ES-I3 (cell line): ENCODE measurements at regions not wholly inside any gene's neighbourhood (a gene's known extent, or its start where the extent isn't known, plus 50 kb on each side); places are given as distances from the start of the nearest gene placed in this dataset.

Experiments
- H3K36me3 ChIP-seq: 2 replicates; pipeline ENCODE4 v1.6.1; 2013; ENCODE audit warnings: mild to moderate bottlenecking, low read length, control low read depth, moderate library complexity; ENCODE audit not compliant: insufficient read depth
- H3K4me1 ChIP-seq: 2 replicates; pipeline ENCODE4 v1.6.1; 2013; ENCODE audit warnings: mild to moderate bottlenecking, control low read depth, low read length; ENCODE audit not compliant: insufficient read depth
- H3K9ac ChIP-seq: 2 replicates; pipeline ENCODE4 v1.6.1; 2013; ENCODE audit warnings: low read depth, mild to moderate bottlenecking, low read length, moderate library complexity
- H3K9me3 ChIP-seq: 2 replicates; pipeline ENCODE4 v1.6.1; 2013; ENCODE audit warnings: mild to moderate bottlenecking, low read length, moderate library complexity; ENCODE audit not compliant: control insufficient read depth, insufficient read depth

- Histone ChIP-seq H3K9me3 (no peaks in the 10 kb centered on the region), H3K36me3 (no peaks in the 10 kb centered on the region), H3K9ac (no peak overlapping the region), H3K4me1 (peaks cover 3% of the 10 kb centered on the region; the same call in 1 of the 2 replicates)
Measured at GRCh38 chr10:8431511-8431910, 377.0 kb downstream of the GATA3 start.

GRCh38 chr10:8435186-8436055, 380.9 kb downstream of the GATA3 start:
- H3K36me3 ChIP-seq = no peaks in the 10 kb centered on the region
- H3K9me3 ChIP-seq = no peaks in the 10 kb centered on the region
- no peak overlapping the region for H3K9ac ChIP-seq

GRCh38 chr10:8437896-8438295, 383.4 kb downstream of the GATA3 start:
- Histone ChIP-seq H3K9ac (no peak overlapping the region), H3K9me3 (no peaks in the 10 kb centered on the region), H3K4me1 (no peaks in the 10 kb centered on the region), H3K36me3 (no peaks in the 10 kb centered on the region)

More at GRCh38 chr10:8435186-8436055, 380.9 kb downstream of the GATA3 start:
- no peaks in the 10 kb centered on the region for H3K4me1 ChIP-seq

- H3K9ac ChIP-seq = no peak overlapping the region
- no peaks in the 10 kb centered on the region for H3K36me3 ChIP-seq
- H3K9me3 ChIP-seq = no peaks in the 10 kb centered on the region
- no peaks in the 10 kb centered on the region for H3K4me1 ChIP-seq
Measured at GRCh38 chr10:8438603-8439002, 384.1 kb downstream of the GATA3 start.

- H3K4me1 ChIP-seq = no peaks in the 10 kb centered on the region
- no peaks in the 10 kb centered on the region for H3K9me3 ChIP-seq
- no peaks in the 10 kb centered on the region for H3K36me3 ChIP-seq
- no peak overlapping the region for H3K9ac ChIP-seq
Measured at GRCh38 chr10:8439040-8439439, 384.6 kb downstream of the GATA3 start.

GRCh38 chr10:8444630-8445029, 390.1 kb downstream of the GATA3 start:
- Histone ChIP-seq H3K9ac (no peak overlapping the region), H3K9me3 (no peaks in the 10 kb centered on the region), H3K4me1 (no peaks in the 10 kb centered on the region), H3K36me3 (no peaks in the 10 kb centered on the region)

GRCh38 chr10:8445353-8445752, 390.9 kb downstream of the GATA3 start:
- no peaks in the 10 kb centered on the region for H3K9me3 ChIP-seq
- no peak overlapping the region for H3K9ac ChIP-seq
- no peaks in the 10 kb centered on the region for H3K4me1 ChIP-seq
- no peaks in the 10 kb centered on the region for H3K36me3 ChIP-seq

- no peak overlapping the region for H3K9ac ChIP-seq
- H3K36me3 ChIP-seq = no peaks in the 10 kb centered on the region
- H3K4me1 ChIP-seq = no peaks in the 10 kb centered on the region; the same call in 1 of the 2 replicates
- H3K9me3 ChIP-seq = no peaks in the 10 kb centered on the region; the same call in 1 of the 2 replicates
Measured at GRCh38 chr10:8449909-8450308, 395.4 kb downstream of the GATA3 start.

- H3K9ac ChIP-seq = no peak overlapping the region
- no peaks in the 10 kb centered on the region; the same call in 1 of the 2 replicates for H3K4me1 ChIP-seq
- H3K9me3 ChIP-seq = no peaks in the 10 kb centered on the region; the same call in 1 of the 2 replicates
- H3K36me3 ChIP-seq = no peaks in the 10 kb centered on the region
Measured at GRCh38 chr10:8453587-8453986, 399.1 kb downstream of the GATA3 start.

GRCh38 chr10:8454357-8454756, 399.9 kb downstream of the GATA3 start:
- Histone ChIP-seq H3K9ac (no peak overlapping the region), H3K36me3 (no peaks in the 10 kb centered on the region)

GRCh38 chr10:8455181-8455580, 400.7 kb downstream of the GATA3 start:
- Histone ChIP-seq H3K4me1 (no peaks in the 10 kb centered on the region; the same call in 1 of the 2 replicates), H3K9me3 (no peaks in the 10 kb centered on the region; the same call in 1 of the 2 replicates), H3K9ac (no peak overlapping the region), H3K36me3 (no peaks in the 10 kb centered on the region)

More at GRCh38 chr10:8454357-8454756, 399.9 kb downstream of the GATA3 start:
- Histone ChIP-seq H3K4me1 (no peaks in the 10 kb centered on the region; the same call in 1 of the 2 replicates), H3K9me3 (no peaks in the 10 kb centered on the region; the same call in 1 of the 2 replicates)

GRCh38 chr10:8456386-8456785, 401.9 kb downstream of the GATA3 start:
- no peaks in the 10 kb centered on the region for H3K36me3 ChIP-seq
- no peaks in the 10 kb centered on the region; the same call in 1 of the 2 replicates for H3K4me1 ChIP-seq
- H3K9me3 ChIP-seq = no peaks in the 10 kb centered on the region; the same call in 1 of the 2 replicates
- H3K9ac ChIP-seq = no peak overlapping the region

- H3K36me3 ChIP-seq = no peaks in the 10 kb centered on the region
- no peaks in the 10 kb centered on the region for H3K4me1 ChIP-seq
- H3K9me3 ChIP-seq = no peaks in the 10 kb centered on the region
- H3K9ac ChIP-seq = no peak overlapping the region
Measured at GRCh38 chr10:8460626-8461025, 406.1 kb downstream of the GATA3 start.

GRCh38 chr10:8462565-8462964, 408.1 kb downstream of the GATA3 start:
- no peaks in the 10 kb centered on the region for H3K36me3 ChIP-seq
- H3K9ac ChIP-seq = no peak overlapping the region
- no peaks in the 10 kb centered on the region for H3K4me1 ChIP-seq
- H3K9me3 ChIP-seq = no peaks in the 10 kb centered on the region

GRCh38 chr10:8463853-8464252, 409.4 kb downstream of the GATA3 start:
- no peaks in the 10 kb centered on the region for H3K4me1 ChIP-seq
- H3K9ac ChIP-seq = no peak overlapping the region
- no peaks in the 10 kb centered on the region for H3K36me3 ChIP-seq
- no peaks in the 10 kb centered on the region for H3K9me3 ChIP-seq
